SK-N-SH (cell line): ENCODE measurements at regions not wholly inside any gene's neighbourhood (a gene's known extent, or its start where the extent isn't known, plus 50 kb on each side); places are given as distances from the start of the nearest gene placed in this dataset.

ENCODE experiments used
- CTCF ChIA-PET: fragments of 300-600, 350-600 bp; formaldehyde crosslinking; extraction: SDS; loops from one replicate; lab custom pipeline; 2021; lab: Yijun Ruan, JAX
- POLR2A ChIA-PET: fragments of 350-600 bp; sonication (Branson Sonifier 250); formaldehyde crosslinking; extraction: SDS; loops from one replicate; lab custom pipeline; 2020; ENCODE audit warnings: antibody characterized with exemption, inconsistent platforms; lab: Yijun Ruan, JAX
- DNase-seq: peaks from one replicate; pipeline ENCODE4 v3.0.0; 2012
- H2AFZ ChIP-seq: fragments of 200-600 bp; sonication (generic); 2 replicates; pipeline ENCODE4 v1.8.1; 2016; ENCODE audit warnings: antibody characterized with exemption, mild to moderate bottlenecking, low read depth
- H3F3A ChIP-seq: fragments of 200-600 bp; sonication (generic); replicated peaks from 2 replicates; pipeline ENCODE3; 2016; ENCODE audit warnings: antibody characterized with exemption, mild to moderate bottlenecking; ENCODE audit not compliant: insufficient read depth
- H3K27ac ChIP-seq, 2 experiments: fragments of 200-500 bp in 1 of 2; fragments of 200-600 bp in 1 of 2; sonication (Bioruptor generic) in 1 of 2; sonication (generic), shearing (Covaris generic) in 1 of 2; 2 replicates each; pipeline versions ENCODE4 v1.5.1 to v1.6.1; 2014 to 2016; ENCODE audit warnings: low read depth in 2 of 2, inconsistent platforms in 1 of 2, low read length in 1 of 2, mild to moderate bottlenecking in 1 of 2, mixed read lengths in 1 of 2
- H3K27me3 ChIP-seq: fragments of 200-600 bp; sonication (generic), shearing (Covaris generic); 2 replicates; pipeline ENCODE4 v1.6.1; 2016; ENCODE audit warnings: mixed run types; ENCODE audit not compliant: insufficient read depth
- H3K36me3 ChIP-seq, 2 experiments: fragments of 200-500 bp in 1 of 2; fragments of 200-600 bp in 1 of 2; sonication (Bioruptor generic) in 1 of 2; sonication (generic) in 1 of 2; replicated peaks in 1 of 2; 2 replicates each; pipeline versions ENCODE3 to v1.5.1; 2014 to 2016; ENCODE audit warnings: low read length in 1 of 2, mild to moderate bottlenecking in 1 of 2; ENCODE audit not compliant: insufficient read depth in 2 of 2, control insufficient read depth in 1 of 2
- H3K4me1 ChIP-seq, 2 experiments: fragments of 200-500 bp in 1 of 2; fragments of 200-600 bp in 1 of 2; sonication (Bioruptor generic) in 1 of 2; sonication (generic), shearing (Covaris generic) in 1 of 2; 2 replicates each; pipeline versions ENCODE4 v1.5.1 to v1.6.1; 2014 to 2016; ENCODE audit warnings: low read depth in 1 of 2, low read length in 1 of 2, mixed run types in 1 of 2; ENCODE audit not compliant: insufficient read depth in 2 of 2, control insufficient read depth in 1 of 2
- H3K4me2 ChIP-seq: fragments of 200-600 bp; sonication (generic), shearing (Covaris generic); 2 replicates; pipeline ENCODE4 v1.6.1; 2017; ENCODE audit warnings: mixed run types
- H3K4me3 ChIP-seq, 2 experiments: fragments of 200-500 bp in 1 of 2; fragments of 200-600 bp in 1 of 2; sonication (Bioruptor generic) in 1 of 2; sonication (generic), shearing (Covaris generic) in 1 of 2; 2 replicates each; pipeline versions ENCODE4 v1.5.1 to v1.8.1; 2014 to 2016; ENCODE audit warnings: low read depth in 2 of 2, inconsistent platforms in 1 of 2, low read length in 1 of 2, mild to moderate bottlenecking in 1 of 2, mixed read lengths in 1 of 2, moderate library complexity in 1 of 2
- H3K79me2 ChIP-seq: fragments of 200-600 bp; sonication (generic); 2 replicates; pipeline ENCODE4 v1.8.1; 2017; ENCODE audit warnings: mild to moderate bottlenecking; ENCODE audit not compliant: insufficient read depth
- H3K9ac ChIP-seq: fragments of 200-600 bp; sonication (generic); 2 replicates; pipeline ENCODE4 v1.6.1; 2017; ENCODE audit warnings: mixed run types
- H3K9me2 ChIP-seq: fragments of 200-600 bp; sonication (generic); 2 replicates; pipeline ENCODE4 v1.6.1; 2017; ENCODE audit warnings: mixed run types
- H3K9me3 ChIP-seq: fragments of 200-600 bp; sonication (generic); 2 replicates; pipeline ENCODE4 v1.6.1; 2017; ENCODE audit warnings: mixed run types, mild to moderate bottlenecking, moderate library complexity
- H4K20me1 ChIP-seq: fragments of 200-600 bp; sonication (generic); 2 replicates; pipeline ENCODE4 v1.6.1; 2017; ENCODE audit warnings: mild to moderate bottlenecking, mixed run types; ENCODE audit not compliant: insufficient read depth
- CHD2 ChIP-seq: fragments of 150-350 bp; IDR thresholded peaks from 2 replicates; pipeline ENCODE4 v1.6.1; 2018; ENCODE audit warnings: low read length; ENCODE audit not compliant: partially characterized antibody
- EP300 ChIP-seq, 2 experiments: IDR thresholded peaks; 2 replicates each; pipeline versions ENCODE4 v1.4.0 to v1.6.1; 2012; ENCODE audit warnings: borderline replicate concordance in 1 of 2, low read depth in 1 of 2, low read length in 1 of 2
- EZH2phosphoT487 ChIP-seq: fragments of 200-600 bp; sonication (generic); IDR thresholded peaks from 2 replicates; pipeline ENCODE4 v1.6.1; 2017; ENCODE audit warnings: low read depth, mixed run types, mild to moderate bottlenecking, antibody characterized with exemption, moderate library complexity, borderline replicate concordance
- FOSL2 ChIP-seq: IDR thresholded peaks from 2 replicates; pipeline ENCODE4 v1.4.0; 2012; ENCODE audit warnings: low read depth, mild to moderate bottlenecking, moderate library complexity, borderline replicate concordance
- GABPA ChIP-seq: IDR thresholded peaks from 2 replicates; pipeline ENCODE4 v1.4.0; 2012; ENCODE audit warnings: low read depth, mild to moderate bottlenecking
- GATA2 ChIP-seq: sonication (generic); formaldehyde crosslinking; IDR thresholded peaks from 2 replicates; pipeline ENCODE4 v1.5.0; 2020; ENCODE audit warnings: mild to moderate bottlenecking, missing genetic modification reagents
- MXI1 ChIP-seq: IDR thresholded peaks from 2 replicates; pipeline ENCODE4 v1.6.1; 2012; ENCODE audit warnings: mild to moderate bottlenecking, low read depth, low read length, improper control_type of control experiment
- RAD21 ChIP-seq: IDR thresholded peaks from 2 replicates; pipeline ENCODE4 v1.6.1; 2012; ENCODE audit warnings: mild to moderate bottlenecking, low read length
- RCOR1 ChIP-seq: fragments of 150-350 bp; IDR thresholded peaks from 2 replicates; pipeline ENCODE4 v1.6.1; 2017; ENCODE audit warnings: antibody characterized with exemption, low read length
- RFX5 ChIP-seq: IDR thresholded peaks from 2 replicates; pipeline ENCODE4 v1.6.1; 2012; ENCODE audit warnings: mild to moderate bottlenecking, improper control_type of control experiment, low read length
- RXRA ChIP-seq: IDR thresholded peaks from 2 replicates; pipeline ENCODE4 v1.4.0; 2012; ENCODE audit warnings: low read depth, mild to moderate bottlenecking, borderline replicate concordance
- SMC3 ChIP-seq: IDR thresholded peaks from 2 replicates; pipeline ENCODE4 v1.6.1; 2012; ENCODE audit warnings: low read depth, low read length, improper control_type of control experiment
- TCF12 ChIP-seq: IDR thresholded peaks from 2 replicates; pipeline ENCODE4 v1.4.0; 2012
- TEAD4 ChIP-seq: IDR thresholded peaks from 2 replicates; pipeline ENCODE4 v1.4.0; 2012; ENCODE audit warnings: mild to moderate bottlenecking, borderline replicate concordance; ENCODE audit not compliant: insufficient read depth
- YY1 ChIP-seq: IDR thresholded peaks from 2 replicates; pipeline ENCODE4 v1.4.0; 2012; ENCODE audit warnings: low read depth, mild to moderate bottlenecking
- WGBS: methylation state at CpG from one replicate; pipeline ENCODE4 v1.1.6; 2017; ENCODE audit warnings: low lambda C conversion rate; 5-methylcytosine and 5-hydroxymethylcytosine counted together
- TF ChIP-seq, protein P1 (sequence below): fragments of 150-350 bp; IDR thresholded peaks from 2 replicates; pipeline ENCODE4 v1.6.1; 2017; ENCODE audit warnings: antibody characterized with exemption, low read length, low read depth, borderline replicate concordance
- TF ChIP-seq, protein P2 (sequence below): IDR thresholded peaks from 2 replicates; pipeline ENCODE4 v1.4.0; 2012; ENCODE audit warnings: low read depth, borderline replicate concordance
- TF ChIP-seq, protein P3 (sequence below): IDR thresholded peaks from 2 replicates; pipeline ENCODE4 v1.4.0; 2012; ENCODE audit warnings: low read depth
- TF ChIP-seq, protein P4 (sequence below): fragments of 200-600 bp; sonication (generic); IDR thresholded peaks from 2 replicates; pipeline ENCODE4 v1.6.1; 2017; ENCODE audit warnings: antibody characterized with exemption, mild to moderate bottlenecking, moderate library complexity
- TF ChIP-seq, protein P5 (sequence below): IDR thresholded peaks from 2 replicates; pipeline ENCODE4; 2012

- no peak overlapping the region for H2AFZ ChIP-seq
- CTCF ChIA-PET, result no interaction called here
- POLR2A ChIA-PET, result no interaction called here
These were observed 83.5 kb upstream of the OR9Q1 start for GRCh38 chr11:57940044-57940756.

DNA sequence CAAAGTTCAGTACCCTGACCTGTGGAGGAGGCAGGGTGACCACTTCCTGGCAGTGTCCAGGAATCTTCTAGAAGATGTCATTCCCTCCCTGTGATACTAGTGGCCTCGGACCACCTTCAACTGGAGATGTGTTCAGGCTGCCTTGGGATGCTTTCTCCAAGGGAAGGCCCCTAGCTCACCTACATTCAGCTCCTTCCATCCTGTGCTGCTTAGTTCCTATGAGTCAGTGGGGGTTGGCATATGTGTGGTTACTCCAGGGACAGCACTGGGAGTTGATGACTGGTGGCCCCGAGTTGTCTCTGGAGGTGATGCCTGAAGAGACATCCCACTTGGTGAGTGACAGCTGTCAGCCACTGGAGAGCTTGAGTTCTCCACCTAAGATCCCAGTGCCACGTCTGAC is 81.8 kb upstream of the OR9Q1 start:
- no peak overlapping the region for H3K27ac ChIP-seq
- POLR2A ChIA-PET, result no interaction called here
- H3K4me3 ChIP-seq, result no peak overlapping the region
- H3K9me3 ChIP-seq, result no peaks in the 10 kb centered on the region
- no peaks in the 10 kb centered on the region for H3K4me1 ChIP-seq
- H3K79me2 ChIP-seq, result no peaks in the 10 kb centered on the region
- peaks cover 10% of the 10 kb centered on the region; the same call in 1 of the 2 replicates for H3K27me3 ChIP-seq
- H3F3A ChIP-seq, result no peaks in the 10 kb centered on the region
- H2AFZ ChIP-seq, result no peak overlapping the region
- 0% methylated on average over 2 of the region's 3 CpGs for WGBS
- CTCF ChIA-PET, result no interaction called here
- DNase-seq, result no peak
- TF ChIP-seq RXRA (no peak), GABPA (no peak), TEAD4 (no peak), CHD2 (no peak), GATA2 (CRISPR knock-in tag) (no peak), EZH2phosphoT487 (no peak), SMC3 (no peak), YY1 (no peak), FOSL2 (no peak), RCOR1 (no peak), EP300 (IDR thresholded peaks at IDR 0.05; ENCODE audit: borderline replicate concordance in 1 of 2, low read depth in 1 of 2, low read length in 1 of 2) (no peak), RFX5 (no peak), TCF12 (no peak)
- TF ChIP-seq, protein P1, sequence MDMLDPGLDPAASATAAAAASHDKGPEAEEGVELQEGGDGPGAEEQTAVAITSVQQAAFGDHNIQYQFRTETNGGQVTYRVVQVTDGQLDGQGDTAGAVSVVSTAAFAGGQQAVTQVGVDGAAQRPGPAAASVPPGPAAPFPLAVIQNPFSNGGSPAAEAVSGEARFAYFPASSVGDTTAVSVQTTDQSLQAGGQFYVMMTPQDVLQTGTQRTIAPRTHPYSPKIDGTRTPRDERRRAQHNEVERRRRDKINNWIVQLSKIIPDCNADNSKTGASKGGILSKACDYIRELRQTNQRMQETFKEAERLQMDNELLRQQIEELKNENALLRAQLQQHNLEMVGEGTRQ, result no peak
- TF ChIP-seq, protein P2, sequence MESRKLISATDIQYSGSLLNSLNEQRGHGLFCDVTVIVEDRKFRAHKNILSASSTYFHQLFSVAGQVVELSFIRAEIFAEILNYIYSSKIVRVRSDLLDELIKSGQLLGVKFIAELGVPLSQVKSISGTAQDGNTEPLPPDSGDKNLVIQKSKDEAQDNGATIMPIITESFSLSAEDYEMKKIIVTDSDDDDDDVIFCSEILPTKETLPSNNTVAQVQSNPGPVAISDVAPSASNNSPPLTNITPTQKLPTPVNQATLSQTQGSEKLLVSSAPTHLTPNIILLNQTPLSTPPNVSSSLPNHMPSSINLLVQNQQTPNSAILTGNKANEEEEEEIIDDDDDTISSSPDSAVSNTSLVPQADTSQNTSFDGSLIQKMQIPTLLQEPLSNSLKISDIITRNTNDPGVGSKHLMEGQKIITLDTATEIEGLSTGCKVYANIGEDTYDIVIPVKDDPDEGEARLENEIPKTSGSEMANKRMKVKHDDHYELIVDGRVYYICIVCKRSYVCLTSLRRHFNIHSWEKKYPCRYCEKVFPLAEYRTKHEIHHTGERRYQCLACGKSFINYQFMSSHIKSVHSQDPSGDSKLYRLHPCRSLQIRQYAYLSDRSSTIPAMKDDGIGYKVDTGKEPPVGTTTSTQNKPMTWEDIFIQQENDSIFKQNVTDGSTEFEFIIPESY, result no peak
- no peak overlapping the region for H3K9ac ChIP-seq
- H3K9me2 ChIP-seq, result no peaks in the 10 kb centered on the region
- no peaks in the 10 kb centered on the region for H4K20me1 ChIP-seq
- H3K4me2 ChIP-seq, result no peak overlapping the region
- H3K36me3 ChIP-seq, result no peaks in the 10 kb centered on the region

More at GRCh38 chr11:57940044-57940756, 83.5 kb upstream of the OR9Q1 start:
- peaks cover 10% of the 10 kb centered on the region; the same call in 1 of the 2 replicates for H3K27me3 ChIP-seq
- no peak for DNase-seq
- H3F3A ChIP-seq, result no peaks in the 10 kb centered on the region
- no peaks in the 10 kb centered on the region for H4K20me1 ChIP-seq
- WGBS, result 10% methylated on average over 4 of the region's 4 CpGs
- TF ChIP-seq, protein P3, sequence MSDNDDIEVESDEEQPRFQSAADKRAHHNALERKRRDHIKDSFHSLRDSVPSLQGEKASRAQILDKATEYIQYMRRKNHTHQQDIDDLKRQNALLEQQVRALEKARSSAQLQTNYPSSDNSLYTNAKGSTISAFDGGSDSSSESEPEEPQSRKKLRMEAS, result no peak
- TF ChIP-seq RAD21 (no peak), MXI1 (no peak), SMC3 (no peak), YY1 (no peak)
- TF ChIP-seq, protein P4, sequence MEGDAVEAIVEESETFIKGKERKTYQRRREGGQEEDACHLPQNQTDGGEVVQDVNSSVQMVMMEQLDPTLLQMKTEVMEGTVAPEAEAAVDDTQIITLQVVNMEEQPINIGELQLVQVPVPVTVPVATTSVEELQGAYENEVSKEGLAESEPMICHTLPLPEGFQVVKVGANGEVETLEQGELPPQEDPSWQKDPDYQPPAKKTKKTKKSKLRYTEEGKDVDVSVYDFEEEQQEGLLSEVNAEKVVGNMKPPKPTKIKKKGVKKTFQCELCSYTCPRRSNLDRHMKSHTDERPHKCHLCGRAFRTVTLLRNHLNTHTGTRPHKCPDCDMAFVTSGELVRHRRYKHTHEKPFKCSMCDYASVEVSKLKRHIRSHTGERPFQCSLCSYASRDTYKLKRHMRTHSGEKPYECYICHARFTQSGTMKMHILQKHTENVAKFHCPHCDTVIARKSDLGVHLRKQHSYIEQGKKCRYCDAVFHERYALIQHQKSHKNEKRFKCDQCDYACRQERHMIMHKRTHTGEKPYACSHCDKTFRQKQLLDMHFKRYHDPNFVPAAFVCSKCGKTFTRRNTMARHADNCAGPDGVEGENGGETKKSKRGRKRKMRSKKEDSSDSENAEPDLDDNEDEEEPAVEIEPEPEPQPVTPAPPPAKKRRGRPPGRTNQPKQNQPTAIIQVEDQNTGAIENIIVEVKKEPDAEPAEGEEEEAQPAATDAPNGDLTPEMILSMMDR, result no peak
- TF ChIP-seq, protein P5, sequence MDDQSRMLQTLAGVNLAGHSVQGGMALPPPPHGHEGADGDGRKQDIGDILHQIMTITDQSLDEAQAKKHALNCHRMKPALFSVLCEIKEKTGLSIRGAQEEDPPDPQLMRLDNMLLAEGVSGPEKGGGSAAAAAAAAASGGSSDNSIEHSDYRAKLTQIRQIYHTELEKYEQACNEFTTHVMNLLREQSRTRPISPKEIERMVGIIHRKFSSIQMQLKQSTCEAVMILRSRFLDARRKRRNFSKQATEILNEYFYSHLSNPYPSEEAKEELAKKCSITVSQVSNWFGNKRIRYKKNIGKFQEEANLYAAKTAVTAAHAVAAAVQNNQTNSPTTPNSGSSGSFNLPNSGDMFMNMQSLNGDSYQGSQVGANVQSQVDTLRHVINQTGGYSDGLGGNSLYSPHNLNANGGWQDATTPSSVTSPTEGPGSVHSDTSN, result no peak
- H3K27ac ChIP-seq, result no peak overlapping the region
- H3K36me3 ChIP-seq, result no peaks in the 10 kb centered on the region
- no peak overlapping the region for H3K4me2 ChIP-seq
- H3K9me2 ChIP-seq, result no peaks in the 10 kb centered on the region
- no peaks in the 10 kb centered on the region for H3K79me2 ChIP-seq
- H3K9me3 ChIP-seq, result no peaks in the 10 kb centered on the region
- no peaks in the 10 kb centered on the region for H3K4me1 ChIP-seq
- no peak overlapping the region for H3K9ac ChIP-seq
- no peak overlapping the region for H3K4me3 ChIP-seq
